ENCODE measurements at regions not wholly inside any gene's neighbourhood (a gene's known extent, or its start where the extent isn't known, plus 50 kb on each side); places are given as distances from the start of the nearest gene placed in this dataset.

- Histone ChIP-seq H3K27ac (ENCODE audit: low read length) (no peak overlapping the region), H3K27me3 (ENCODE audit: control insufficient read depth, insufficient read depth, low read length) (no peaks in the 10 kb centered on the region), H3K4me1 (ENCODE audit: control insufficient read depth, insufficient read depth, low read length) (no peaks in the 10 kb centered on the region), H3K9me3 (ENCODE audit: control insufficient read depth, insufficient read depth, low read length) (no peaks in the 10 kb centered on the region), H3K36me3 (ENCODE audit: control insufficient read depth, insufficient read depth, low read length) (no peaks in the 10 kb centered on the region), H3K4me3 (ENCODE audit: low read length) (no peak overlapping the region)
- no peak for DNase-seq (ENCODE audit: low read depth, low spot score)
- no CpG with 5 or more reads among the region's 10 CpGs for WGBS (ENCODE audit: insufficient coverage, insufficient read length)
Observed at GRCh38 chr18:46278481-46279465, 174.6 kb downstream of the HAUS1 start.

DNA sequence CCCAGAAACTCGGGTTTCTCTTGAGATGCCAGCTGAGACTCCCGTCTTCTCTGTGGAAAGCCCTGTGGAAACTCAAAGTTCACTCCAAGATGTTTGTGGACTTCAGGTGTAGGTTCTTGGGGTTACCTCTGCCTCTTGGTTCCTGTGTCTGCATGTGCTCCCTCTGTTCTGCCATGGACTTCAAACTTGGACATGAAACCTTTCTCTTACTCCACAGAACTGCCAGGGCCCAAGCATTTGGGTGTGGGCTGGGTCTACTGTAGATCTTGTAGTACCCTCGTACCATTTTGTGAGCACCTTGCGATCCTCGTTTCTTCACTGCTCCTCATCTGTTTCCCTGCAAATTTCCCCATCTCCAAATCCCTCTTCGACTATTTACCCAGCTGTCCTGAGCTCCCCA lies 175.5 kb downstream of the HAUS1 start:
- Histone ChIP-seq H3K36me3 (ENCODE audit: control insufficient read depth, insufficient read depth, low read length) (no peaks in the 10 kb centered on the region), H3K27ac (ENCODE audit: low read length) (no peak overlapping the region), H3K27me3 (ENCODE audit: control insufficient read depth, insufficient read depth, low read length) (no peaks in the 10 kb centered on the region), H3K4me3 (ENCODE audit: low read length) (no peak overlapping the region), H3K4me1 (ENCODE audit: control insufficient read depth, insufficient read depth, low read length) (no peaks in the 10 kb centered on the region; the same call in 1 of the 2 replicates), H3K9me3 (ENCODE audit: control insufficient read depth, insufficient read depth, low read length) (no peaks in the 10 kb centered on the region)
- no peak for DNase-seq (ENCODE audit: low read depth, low spot score)
- no CpG with 5 or more reads among the region's 6 CpGs for whole genome bisulfite sequencing (ENCODE audit: insufficient coverage, insufficient read length)

- Histone ChIP-seq H3K27me3 (ENCODE audit: control insufficient read depth, insufficient read depth, low read length) (no peaks in the 10 kb centered on the region), H3K9me3 (ENCODE audit: control insufficient read depth, insufficient read depth, low read length) (no peaks in the 10 kb centered on the region), H3K27ac (ENCODE audit: low read length) (no peak overlapping the region), H3K4me3 (ENCODE audit: low read length) (no peak overlapping the region), H3K36me3 (ENCODE audit: control insufficient read depth, insufficient read depth, low read length) (no peaks in the 10 kb centered on the region), H3K4me1 (ENCODE audit: control insufficient read depth, insufficient read depth, low read length) (no peaks in the 10 kb centered on the region; the same call in 1 of the 2 replicates)
- WGBS (ENCODE audit: insufficient coverage, insufficient read length), result no CpG with 5 or more reads among the region's 15 CpGs
- peak; percentile 47 for DNase-seq (ENCODE audit: low read depth, low spot score)
Observed at GRCh38 chr18:46281185-46282176, 177.3 kb downstream of the HAUS1 start.

DNA sequence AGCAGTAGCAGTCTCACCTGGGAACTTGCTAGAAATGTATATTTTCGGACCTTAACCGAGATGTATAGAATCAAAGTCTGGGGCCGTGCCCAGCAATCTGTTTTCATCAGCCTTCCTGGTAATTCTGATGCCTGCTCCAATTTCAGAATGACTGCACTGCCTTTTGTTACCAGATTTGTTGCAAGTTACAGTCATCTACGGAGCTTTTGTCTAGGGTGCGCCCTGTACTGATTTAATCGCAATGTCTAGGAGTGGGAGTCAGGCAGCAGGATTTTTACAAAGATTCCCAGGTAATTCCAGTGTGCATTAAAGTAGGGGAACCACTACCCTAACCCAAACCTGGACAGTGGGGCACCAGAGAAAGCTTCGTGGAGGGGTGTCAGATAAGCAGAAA lies 178.0 kb downstream of the HAUS1 start:
- H3K36me3 ChIP-seq (ENCODE audit: control insufficient read depth, insufficient read depth, low read length), result no peaks in the 10 kb centered on the region
- no CpG with 5 or more reads among the region's 7 CpGs for WGBS (ENCODE audit: insufficient coverage, insufficient read length)
- no peaks in the 10 kb centered on the region for H3K9me3 ChIP-seq (ENCODE audit: control insufficient read depth, insufficient read depth, low read length)
- no peaks in the 10 kb centered on the region; the same call in 1 of the 2 replicates for H3K4me1 ChIP-seq (ENCODE audit: control insufficient read depth, insufficient read depth, low read length)
- no peaks in the 10 kb centered on the region for H3K27me3 ChIP-seq (ENCODE audit: control insufficient read depth, insufficient read depth, low read length)
- DNase-seq (ENCODE audit: low read depth, low spot score), result no peak
- H3K4me3 ChIP-seq (ENCODE audit: low read length), result no peak overlapping the region
- H3K27ac ChIP-seq (ENCODE audit: low read length), result no peak overlapping the region

DNA sequence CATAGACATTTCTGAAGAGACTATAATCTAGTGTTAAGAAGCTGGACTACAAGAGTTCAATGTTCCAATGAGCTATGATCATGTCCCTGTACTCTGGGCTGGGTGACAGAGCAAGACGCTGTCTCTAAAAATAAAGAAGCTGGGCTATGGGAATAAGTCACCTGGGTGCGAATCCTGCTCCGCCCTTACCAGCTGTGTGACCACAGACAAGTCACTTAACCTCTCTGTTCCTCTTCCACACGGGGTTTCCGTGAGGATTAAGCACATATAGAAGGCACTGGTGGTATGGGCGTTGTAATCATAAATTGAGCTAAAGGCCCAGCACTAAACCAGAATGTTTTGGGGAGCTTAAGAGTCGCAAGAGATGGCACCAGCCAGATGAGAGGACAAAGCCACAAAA lies 178.5 kb downstream of the HAUS1 start:
- Histone ChIP-seq H3K36me3 (ENCODE audit: control insufficient read depth, insufficient read depth, low read length) (no peaks in the 10 kb centered on the region), H3K27ac (ENCODE audit: low read length) (no peak overlapping the region), H3K27me3 (ENCODE audit: control insufficient read depth, insufficient read depth, low read length) (no peaks in the 10 kb centered on the region), H3K9me3 (ENCODE audit: control insufficient read depth, insufficient read depth, low read length) (no peaks in the 10 kb centered on the region), H3K4me3 (ENCODE audit: low read length) (no peak overlapping the region), H3K4me1 (ENCODE audit: control insufficient read depth, insufficient read depth, low read length) (no peaks in the 10 kb centered on the region; the same call in 1 of the 2 replicates)
- WGBS (ENCODE audit: insufficient coverage, insufficient read length), result no CpG with 5 or more reads among the region's 7 CpGs
- no peak for DNase-seq (ENCODE audit: low read depth, low spot score)

DNA sequence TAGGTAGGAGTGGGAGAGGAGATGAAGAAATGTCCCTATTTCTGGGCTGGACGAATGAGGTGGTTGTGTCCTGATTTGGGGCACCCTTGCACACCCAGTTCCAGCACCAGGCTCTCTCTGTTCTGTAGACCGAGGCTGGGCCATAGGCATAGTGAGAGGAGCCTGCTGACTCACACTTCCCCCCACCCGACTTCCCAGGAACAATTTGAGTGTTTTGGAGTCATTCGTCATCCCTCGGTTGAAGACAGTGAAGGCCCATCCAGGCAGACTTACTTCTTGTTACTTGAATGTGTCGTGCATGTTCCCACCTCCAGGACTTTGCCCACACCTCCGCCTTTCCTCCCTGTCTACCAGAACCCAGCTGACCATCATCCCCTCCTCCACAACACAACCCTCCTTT lies 179.1 kb downstream of the HAUS1 start:
- no peaks in the 10 kb centered on the region for H3K9me3 ChIP-seq (ENCODE audit: control insufficient read depth, insufficient read depth, low read length)
- H3K27ac ChIP-seq (ENCODE audit: low read length), result no peak overlapping the region
- no CpG with 5 or more reads among the region's 7 CpGs for WGBS (ENCODE audit: insufficient coverage, insufficient read length)
- H3K4me1 ChIP-seq (ENCODE audit: control insufficient read depth, insufficient read depth, low read length), result no peaks in the 10 kb centered on the region; the same call in 1 of the 2 replicates
- no peaks in the 10 kb centered on the region for H3K27me3 ChIP-seq (ENCODE audit: control insufficient read depth, insufficient read depth, low read length)
- no peak overlapping the region for H3K4me3 ChIP-seq (ENCODE audit: low read length)
- DNase-seq (ENCODE audit: low read depth, low spot score), result no peak
- H3K36me3 ChIP-seq (ENCODE audit: control insufficient read depth, insufficient read depth, low read length), result no peaks in the 10 kb centered on the region

DNA sequence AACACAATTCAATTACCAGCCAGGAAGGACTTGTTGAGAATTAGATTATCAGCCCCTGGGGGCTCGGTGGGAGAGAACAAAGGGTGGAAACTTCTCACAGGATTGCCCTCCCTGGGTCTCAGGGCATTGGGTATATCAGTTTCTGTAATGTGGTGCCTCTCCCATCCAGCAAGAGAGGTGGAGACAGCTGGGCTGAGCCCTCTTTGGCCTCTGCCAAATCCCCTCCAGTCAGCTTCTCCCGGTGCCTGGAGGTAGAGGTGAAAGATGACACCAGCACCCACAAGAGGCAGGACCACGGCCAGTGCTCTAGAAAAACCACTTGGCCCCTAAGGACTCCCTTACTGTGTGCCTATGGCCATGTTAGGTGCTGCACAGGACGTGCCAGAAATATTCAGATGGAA lies 179.7 kb downstream of the HAUS1 start:
- H3K27me3 ChIP-seq (ENCODE audit: control insufficient read depth, insufficient read depth, low read length), result no peaks in the 10 kb centered on the region
- H3K9me3 ChIP-seq (ENCODE audit: control insufficient read depth, insufficient read depth, low read length), result no peaks in the 10 kb centered on the region
- H3K27ac ChIP-seq (ENCODE audit: low read length), result no peak overlapping the region
- no CpG with 5 or more reads among the region's 4 CpGs for WGBS (ENCODE audit: insufficient coverage, insufficient read length)
- peak; percentile 54 for DNase-seq (ENCODE audit: low read depth, low spot score)
- no peaks in the 10 kb centered on the region for H3K36me3 ChIP-seq (ENCODE audit: control insufficient read depth, insufficient read depth, low read length)
- no peaks in the 10 kb centered on the region; the same call in 1 of the 2 replicates for H3K4me1 ChIP-seq (ENCODE audit: control insufficient read depth, insufficient read depth, low read length)
- no peak overlapping the region for H3K4me3 ChIP-seq (ENCODE audit: low read length)

GRCh38 chr18:46289463-46289862 lies 185.3 kb downstream of the HAUS1 start:
- Histone ChIP-seq H3K27me3 (ENCODE audit: control insufficient read depth, insufficient read depth, low read length) (no peaks in the 10 kb centered on the region), H3K36me3 (ENCODE audit: control insufficient read depth, insufficient read depth, low read length) (no peaks in the 10 kb centered on the region), H3K9me3 (ENCODE audit: control insufficient read depth, insufficient read depth, low read length) (no peaks in the 10 kb centered on the region), H3K27ac (ENCODE audit: low read length) (no peak overlapping the region), H3K4me1 (ENCODE audit: control insufficient read depth, insufficient read depth, low read length) (peaks cover 4% of the 10 kb centered on the region; the same call in 1 of the 2 replicates), H3K4me3 (ENCODE audit: low read length) (no peak overlapping the region)
- no peak for DNase-seq (ENCODE audit: low read depth, low spot score)
- WGBS (ENCODE audit: insufficient coverage, insufficient read length), result no CpG with 5 or more reads among the region's 3 CpGs

DNA sequence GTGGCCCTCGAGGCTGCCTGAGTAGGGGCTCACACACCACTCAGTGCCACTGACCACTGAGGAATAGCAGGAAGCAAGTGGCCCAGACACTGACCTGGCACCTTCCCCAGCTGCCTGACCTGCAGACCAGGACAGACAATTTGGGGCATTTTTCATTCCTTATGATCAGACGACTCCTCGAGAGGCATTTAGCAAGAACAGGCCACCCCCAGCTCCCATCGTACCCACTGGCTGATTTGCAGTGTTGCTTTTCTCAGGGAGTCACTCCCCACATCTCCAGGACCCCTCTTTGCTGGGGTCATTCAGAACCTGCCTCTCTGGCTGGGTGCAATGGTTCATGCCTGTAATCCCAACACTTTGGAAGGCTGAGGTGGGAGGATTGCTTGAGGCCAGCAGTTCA lies 185.7 kb downstream of the HAUS1 start:
- H3K36me3 ChIP-seq (ENCODE audit: control insufficient read depth, insufficient read depth, low read length), result no peaks in the 10 kb centered on the region
- WGBS (ENCODE audit: insufficient coverage, insufficient read length), result no CpG with 5 or more reads among the region's 4 CpGs
- no peaks in the 10 kb centered on the region for H3K9me3 ChIP-seq (ENCODE audit: control insufficient read depth, insufficient read depth, low read length)
- no peak for DNase-seq (ENCODE audit: low read depth, low spot score)
- H3K4me3 ChIP-seq (ENCODE audit: low read length), result no peak overlapping the region
- peaks cover 6% of the 10 kb centered on the region; the same call in 1 of the 2 replicates for H3K4me1 ChIP-seq (ENCODE audit: control insufficient read depth, insufficient read depth, low read length)
- no peak overlapping the region for H3K27ac ChIP-seq (ENCODE audit: low read length)
- no peaks in the 10 kb centered on the region for H3K27me3 ChIP-seq (ENCODE audit: control insufficient read depth, insufficient read depth, low read length)

GRCh38 chr18:46290440-46291020 lies 186.3 kb downstream of the HAUS1 start:
- DNase-seq (ENCODE audit: low read depth, low spot score), result no peak
- no CpG with 5 or more reads among the region's 9 CpGs for WGBS (ENCODE audit: insufficient coverage, insufficient read length)
- H3K27ac ChIP-seq (ENCODE audit: low read length), result no peak overlapping the region

More at GRCh38 chr18:46290440-46291020, 186.3 kb downstream of the HAUS1 start:
- Histone ChIP-seq H3K4me1 (ENCODE audit: control insufficient read depth, insufficient read depth, low read length) (peaks cover 8% of the 10 kb centered on the region), H3K4me3 (ENCODE audit: low read length) (no peak overlapping the region), H3K36me3 (ENCODE audit: control insufficient read depth, insufficient read depth, low read length) (no peaks in the 10 kb centered on the region), H3K27me3 (ENCODE audit: control insufficient read depth, insufficient read depth, low read length) (no peaks in the 10 kb centered on the region), H3K9me3 (ENCODE audit: control insufficient read depth, insufficient read depth, low read length) (no peaks in the 10 kb centered on the region)
